Kidney epithelial cell (primary cell): ENCODE measurements at regions not wholly inside any gene's neighbourhood (a gene's known extent, or its start where the extent isn't known, plus 50 kb on each side); places are given as distances from the start of the nearest gene placed in this dataset.

Source experiments
- DNase-seq: peaks from one replicate; pipeline ENCODE4 v3.0.0-alpha.2; 2010; ENCODE audit warnings: low read depth
- H3K27me3 ChIP-seq: 2 replicates; pipeline ENCODE4 v1.6.0; 2011; ENCODE audit warnings: low read length; ENCODE audit not compliant: control insufficient read depth, insufficient read depth
- H3K36me3 ChIP-seq: 2 replicates; pipeline ENCODE4 v1.5.1; 2011; ENCODE audit warnings: low read length; ENCODE audit not compliant: control insufficient read depth, insufficient read depth
- H3K4me3 ChIP-seq: 2 replicates; pipeline ENCODE4 v1.5.1; 2011; ENCODE audit warnings: low read depth, mild to moderate bottlenecking, control low read depth, low read length
- TF ChIP-seq, protein P1 (sequence below): IDR thresholded peaks from 2 replicates; pipeline ENCODE4 v1.5.1; 2011; ENCODE audit warnings: mild to moderate bottlenecking, moderate library complexity, low read length, control low read depth, inconsistent platforms; ENCODE audit not compliant: insufficient read depth, poor library complexity, severe bottlenecking

DNA sequence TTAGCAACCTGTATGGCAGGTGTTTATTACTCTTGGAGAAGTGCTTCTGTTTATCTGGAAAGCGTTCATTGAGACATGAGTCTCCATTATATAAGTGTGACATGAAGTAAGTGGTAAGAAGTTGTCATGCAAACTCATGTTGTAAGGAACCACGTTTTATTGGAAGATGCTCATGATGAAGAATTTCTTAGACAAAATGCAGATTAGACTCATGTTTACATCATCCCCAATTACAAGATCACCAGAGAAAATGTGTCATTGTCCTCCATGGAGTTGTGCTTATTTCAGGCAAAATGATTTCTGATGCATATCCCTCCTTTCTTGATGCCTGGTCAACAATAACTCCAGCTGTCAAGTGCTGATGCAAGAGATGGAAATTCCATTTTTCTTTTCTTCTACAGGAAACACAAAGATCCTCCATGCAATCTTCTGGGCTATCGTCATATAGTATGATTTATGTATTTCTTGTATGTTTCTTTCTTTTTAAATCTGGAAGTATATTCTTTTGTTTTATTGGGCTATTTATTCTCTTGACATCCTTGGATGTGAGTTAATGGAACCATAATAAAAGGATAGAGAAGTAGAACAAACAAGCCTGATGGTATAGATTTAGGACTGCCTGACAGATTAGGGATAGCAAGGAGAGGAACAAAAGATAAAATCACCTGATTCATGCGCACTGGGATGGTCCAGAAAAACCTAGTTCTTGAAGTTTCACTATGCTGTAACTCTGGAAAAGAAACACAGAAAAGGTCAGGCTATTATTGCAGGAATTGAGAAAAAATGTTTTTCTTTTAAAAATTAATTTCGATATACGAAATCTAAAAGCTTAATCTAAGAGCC, 50.7 kb upstream of the DIAPH3 start:
- H3K4me3 ChIP-seq = no peak overlapping the region
- no peak for DNase-seq
- TF ChIP-seq, protein P1, sequence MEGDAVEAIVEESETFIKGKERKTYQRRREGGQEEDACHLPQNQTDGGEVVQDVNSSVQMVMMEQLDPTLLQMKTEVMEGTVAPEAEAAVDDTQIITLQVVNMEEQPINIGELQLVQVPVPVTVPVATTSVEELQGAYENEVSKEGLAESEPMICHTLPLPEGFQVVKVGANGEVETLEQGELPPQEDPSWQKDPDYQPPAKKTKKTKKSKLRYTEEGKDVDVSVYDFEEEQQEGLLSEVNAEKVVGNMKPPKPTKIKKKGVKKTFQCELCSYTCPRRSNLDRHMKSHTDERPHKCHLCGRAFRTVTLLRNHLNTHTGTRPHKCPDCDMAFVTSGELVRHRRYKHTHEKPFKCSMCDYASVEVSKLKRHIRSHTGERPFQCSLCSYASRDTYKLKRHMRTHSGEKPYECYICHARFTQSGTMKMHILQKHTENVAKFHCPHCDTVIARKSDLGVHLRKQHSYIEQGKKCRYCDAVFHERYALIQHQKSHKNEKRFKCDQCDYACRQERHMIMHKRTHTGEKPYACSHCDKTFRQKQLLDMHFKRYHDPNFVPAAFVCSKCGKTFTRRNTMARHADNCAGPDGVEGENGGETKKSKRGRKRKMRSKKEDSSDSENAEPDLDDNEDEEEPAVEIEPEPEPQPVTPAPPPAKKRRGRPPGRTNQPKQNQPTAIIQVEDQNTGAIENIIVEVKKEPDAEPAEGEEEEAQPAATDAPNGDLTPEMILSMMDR = no peak
- H3K36me3 ChIP-seq = no peaks in the 10 kb centered on the region
- H3K27me3 ChIP-seq = peaks cover 3% of the 10 kb centered on the region

DNA sequence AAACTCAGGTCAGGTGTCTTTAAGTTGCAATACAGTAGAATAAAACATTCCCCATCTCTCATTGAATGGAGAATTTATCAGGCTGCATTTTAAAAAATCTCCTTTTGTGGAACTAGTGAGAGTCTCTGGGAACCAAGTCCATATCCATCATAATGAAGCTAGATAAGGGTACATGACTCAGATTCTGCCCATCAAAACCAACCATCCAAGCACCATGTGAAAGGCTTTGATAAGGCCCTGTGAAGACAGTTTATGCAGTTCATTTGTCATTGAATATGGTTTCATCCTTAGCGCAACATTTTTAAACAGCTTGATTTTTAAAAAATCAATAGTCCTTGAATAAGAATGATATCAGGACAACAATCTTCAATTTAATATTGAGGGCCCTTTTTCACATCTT, 56.3 kb upstream of the DIAPH3 start:
- no peak for DNase-seq
- no peaks in the 10 kb centered on the region for H3K36me3 ChIP-seq
- H3K4me3 ChIP-seq = no peak overlapping the region
- peaks cover 3% of the 10 kb centered on the region for H3K27me3 ChIP-seq
- TF ChIP-seq, protein P1 = no peak

DNA sequence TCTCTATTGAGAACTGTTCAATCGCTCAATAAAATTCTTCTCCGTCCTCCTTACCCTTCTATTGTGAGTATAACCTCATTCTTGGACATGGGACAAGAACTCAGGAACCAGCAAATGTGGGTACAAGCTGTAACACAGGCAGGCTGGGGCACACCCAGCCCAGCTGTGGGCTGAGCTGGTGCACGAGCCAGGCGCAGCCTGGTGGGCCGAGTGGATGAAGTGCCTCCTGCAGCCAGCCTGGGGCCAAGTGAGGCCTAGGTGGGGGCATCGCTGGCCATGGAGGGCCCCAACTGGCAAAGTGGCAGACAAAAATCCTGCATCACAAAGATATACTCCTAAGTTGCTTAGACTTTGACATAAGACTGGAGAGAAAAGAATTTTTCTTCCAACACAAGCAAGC, 57.9 kb upstream of the DIAPH3 start:
- H3K4me3 ChIP-seq = no peak overlapping the region
- DNase-seq = no peak
- H3K36me3 ChIP-seq = no peaks in the 10 kb centered on the region
- TF ChIP-seq, protein P1 = no peak
- H3K27me3 ChIP-seq = peaks cover 3% of the 10 kb centered on the region

DNA sequence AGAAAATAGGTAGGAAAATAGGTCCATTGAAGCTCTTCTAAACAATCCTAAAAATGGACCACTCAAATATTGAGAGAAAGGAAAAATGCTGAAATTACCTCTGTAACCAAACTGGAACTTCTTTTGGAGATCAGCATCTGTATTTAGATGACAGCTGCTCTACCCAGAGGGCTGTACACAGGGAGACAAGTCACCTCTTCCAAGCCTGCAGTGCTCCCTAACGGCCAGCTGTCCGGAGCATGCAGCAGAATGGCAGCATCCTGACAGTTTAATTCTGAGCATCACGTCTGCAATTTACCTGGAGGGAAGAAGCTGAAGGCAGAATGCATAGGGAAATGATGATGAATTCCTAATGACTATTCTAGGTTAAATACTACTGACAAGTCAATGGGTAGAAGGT, 62.8 kb upstream of the DIAPH3 start:
- no peak for DNase-seq
- TF ChIP-seq, protein P1 = peak; percentile 48
- H3K4me3 ChIP-seq = no peak overlapping the region
- no peaks in the 10 kb centered on the region for H3K27me3 ChIP-seq
- no peaks in the 10 kb centered on the region for H3K36me3 ChIP-seq

DNA sequence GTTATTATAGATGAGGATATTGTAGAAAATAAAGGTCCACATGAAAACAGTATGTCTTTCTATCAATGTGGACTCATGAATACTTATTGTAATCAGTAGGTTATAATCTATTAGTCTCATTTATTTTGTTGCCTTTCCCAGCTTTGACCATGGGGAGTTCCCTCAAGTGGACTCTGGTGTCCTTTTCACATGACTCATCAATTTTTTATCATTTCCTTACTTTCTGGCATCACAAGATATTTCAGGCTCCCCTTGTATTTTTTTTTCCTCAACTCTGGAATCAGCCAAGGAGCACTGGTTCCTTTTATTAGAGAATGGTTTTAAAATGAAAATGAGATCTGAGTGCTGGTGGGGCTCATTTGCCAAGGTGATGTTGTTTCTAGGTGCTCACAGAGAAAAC, 63.4 kb upstream of the DIAPH3 start:
- DNase-seq = no peak
- Histone ChIP-seq H3K27me3 (no peaks in the 10 kb centered on the region), H3K4me3 (no peak overlapping the region), H3K36me3 (no peaks in the 10 kb centered on the region)
- TF ChIP-seq, protein P1 = no peak
